ENCODE measurements at regions not wholly inside any gene's neighbourhood (a gene's known extent, or its start where the extent isn't known, plus 50 kb on each side); places are given as distances from the start of the nearest gene placed in this dataset.

GRCh38 chr7:98701372-98701771 is 84.3 kb downstream of the NPTX2 start:
- H3K27ac ChIP-seq: no peak overlapping the region
- H3K4me1 ChIP-seq (ENCODE audit: insufficient read depth): no peaks in the 10 kb centered on the region
- TF ChIP-seq CTCF (IDR thresholded peaks at IDR 0.05): no peak
- TF ChIP-seq POLR2A (IDR thresholded peaks at IDR 0.05): no peak
- no peak for TF ChIP-seq EP300 (IDR thresholded peaks at IDR 0.05)
- H3K27me3 ChIP-seq: no peaks in the 10 kb centered on the region
- intact Hi-C loops (cut with DNase I): no loop called here
- 76 to 83% (median 80%) methylated on average over 11 of the region's 11 CpGs for WGBS, 3 donors
- DNase-seq: no peak
- H3K9me3 ChIP-seq: no peaks in the 10 kb centered on the region
- H3K36me3 ChIP-seq: no peaks in the 10 kb centered on the region
- no peak overlapping the region for H3K4me3 ChIP-seq

- DNase-seq: no peak
- Histone ChIP-seq H3K27ac (no peak overlapping the region), H3K9me3 (no peaks in the 10 kb centered on the region), H3K36me3 (no peaks in the 10 kb centered on the region), H3K4me1 (ENCODE audit: insufficient read depth) (no peaks in the 10 kb centered on the region), H3K27me3 (no peaks in the 10 kb centered on the region), H3K4me3 (no peak overlapping the region)
- no peak for TF ChIP-seq CTCF (IDR thresholded peaks at IDR 0.05)
- no peak for TF ChIP-seq EP300 (IDR thresholded peaks at IDR 0.05)
- no peak for TF ChIP-seq POLR2A (IDR thresholded peaks at IDR 0.05)
- intact Hi-C loops (cut with DNase I): no loop called here
- 84 to 95% (median 93%) methylated on average over 2 of the region's 2 CpGs for WGBS, 3 donors
These were observed 84.9 kb downstream of the NPTX2 start for GRCh38 chr7:98702021-98702420.

- Histone ChIP-seq H3K4me3 (no peak overlapping the region), H3K4me1 (ENCODE audit: insufficient read depth) (no peaks in the 10 kb centered on the region), H3K9me3 (no peaks in the 10 kb centered on the region), H3K36me3 (no peaks in the 10 kb centered on the region), H3K27ac (no peak overlapping the region), H3K27me3 (no peaks in the 10 kb centered on the region)
- 66 to 78% (median 66%) methylated on average over 10 of the region's 10 CpGs for WGBS, 3 donors
- DNase-seq: no peak
- TF ChIP-seq POLR2A (IDR thresholded peaks at IDR 0.05) (no peak), EP300 (IDR thresholded peaks at IDR 0.05) (no peak), CTCF (IDR thresholded peaks at IDR 0.05) (no peak)
- intact Hi-C loops (cut with DNase I): no loop called here
These were observed 86.8 kb downstream of the NPTX2 start for GRCh38 chr7:98703916-98704315.

GRCh38 chr7:98705626-98706025 is 88.5 kb downstream of the NPTX2 start:
- H3K36me3 ChIP-seq: no peaks in the 10 kb centered on the region
- no peak overlapping the region for H3K27ac ChIP-seq
- H3K9me3 ChIP-seq: no peaks in the 10 kb centered on the region
- intact Hi-C loops (cut with DNase I): no loop called here
- TF ChIP-seq EP300 (IDR thresholded peaks at IDR 0.05) (no peak), CTCF (IDR thresholded peaks at IDR 0.05) (no peak), POLR2A (IDR thresholded peaks at IDR 0.05) (no peak)
- H3K27me3 ChIP-seq: no peaks in the 10 kb centered on the region
- WGBS, 3 donors: 42 to 45% (median 42%) methylated on average over 14 of the region's 14 CpGs
- no peak for DNase-seq
- no peaks in the 10 kb centered on the region for H3K4me1 ChIP-seq (ENCODE audit: insufficient read depth)
- no peak overlapping the region for H3K4me3 ChIP-seq

- no peak for TF ChIP-seq EP300 (IDR thresholded peaks at IDR 0.05)
- TF ChIP-seq POLR2A (IDR thresholded peaks at IDR 0.05): no peak
- TF ChIP-seq CTCF (IDR thresholded peaks at IDR 0.05): no peak
- 66 to 78% (median 75%) methylated on average over 4 of the region's 4 CpGs for WGBS, 3 donors
- Histone ChIP-seq H3K4me3 (no peak overlapping the region), H3K36me3 (no peaks in the 10 kb centered on the region), H3K27ac (no peak overlapping the region), H3K27me3 (no peaks in the 10 kb centered on the region), H3K4me1 (ENCODE audit: insufficient read depth) (no peaks in the 10 kb centered on the region), H3K9me3 (no peaks in the 10 kb centered on the region)
- intact Hi-C loops (cut with DNase I): no loop called here
- DNase-seq: no peak
These were observed 90.0 kb downstream of the NPTX2 start for GRCh38 chr7:98707076-98707475.
